H1 (cell line): ENCODE measurements at regions not wholly inside any gene's neighbourhood (a gene's known extent, or its start where the extent isn't known, plus 50 kb on each side); places are given as distances from the start of the nearest gene placed in this dataset.

Experiments
- KDM1A ChIP-seq: fragments of 200-600, 300-600 bp; sonication (generic); IDR thresholded peaks from 2 replicates; pipeline ENCODE4 v1.7.1; 2016; ENCODE audit warnings: mild to moderate bottlenecking, low read length, borderline replicate concordance
- NRF1 ChIP-seq: IDR thresholded peaks from 2 replicates; pipeline ENCODE4 v1.6.1; 2011; ENCODE audit warnings: mild to moderate bottlenecking, low read depth, low read length, improper control_type of control experiment
- POLR2AphosphoS5 ChIP-seq: IDR thresholded peaks from 2 replicates; pipeline ENCODE4 v1.6.1; 2011; ENCODE audit warnings: low read depth, low read length
- RNF2 ChIP-seq: fragments of 200-900, 300-1000 bp; sonication (generic); IDR thresholded peaks from 2 replicates; pipeline ENCODE4 v1.7.1; 2016; ENCODE audit warnings: borderline replicate concordance, low read depth, mild to moderate bottlenecking, antibody characterized with exemption, low read length; ENCODE audit not compliant: poor library complexity, severe bottlenecking; ENCODE audit errors: missing control alignments
- TAF1 ChIP-seq: IDR thresholded peaks from 2 replicates; pipeline ENCODE4 v1.6.1; 2011; ENCODE audit warnings: mild to moderate bottlenecking, low read depth, low read length

DNA sequence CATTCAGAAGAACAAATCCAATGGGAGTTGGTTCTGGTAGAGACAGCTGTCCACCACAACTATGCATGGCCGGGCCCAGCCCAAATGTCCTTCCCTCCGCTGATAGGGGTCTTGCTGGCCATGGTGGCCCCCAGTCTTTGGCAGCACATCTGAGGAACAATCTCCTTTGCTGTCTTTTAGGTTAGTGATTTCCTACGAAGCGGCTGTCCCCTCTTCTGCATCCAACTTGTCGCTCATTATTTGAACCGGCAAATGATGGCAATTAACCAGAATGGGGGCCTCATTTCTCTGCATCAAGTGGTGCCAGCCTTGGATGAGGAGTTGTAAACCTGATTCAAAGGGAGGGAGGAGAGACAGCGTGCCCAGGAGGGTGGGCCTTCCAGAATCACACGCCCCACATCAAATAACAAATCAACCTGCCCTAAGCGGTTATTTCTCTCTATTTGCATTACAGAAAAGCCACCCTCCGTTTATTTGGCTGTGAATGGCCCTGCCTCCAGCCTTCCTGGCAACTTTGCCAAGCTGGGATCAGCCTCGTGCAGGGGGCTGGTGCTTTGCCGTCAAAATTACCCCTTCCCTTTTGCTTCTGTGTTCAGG is 156.5 kb downstream of the RGS9 start (continued):
- TF ChIP-seq POLR2AphosphoS5 (no peak), KDM1A (no peak), TAF1 (no peak), NRF1 (no peak), RNF2 (no peak)
